ENCODE measurements at regions not wholly inside any gene's neighbourhood (a gene's known extent, or its start where the extent isn't known, plus 50 kb on each side); places are given as distances from the start of the nearest gene placed in this dataset.

DNA sequence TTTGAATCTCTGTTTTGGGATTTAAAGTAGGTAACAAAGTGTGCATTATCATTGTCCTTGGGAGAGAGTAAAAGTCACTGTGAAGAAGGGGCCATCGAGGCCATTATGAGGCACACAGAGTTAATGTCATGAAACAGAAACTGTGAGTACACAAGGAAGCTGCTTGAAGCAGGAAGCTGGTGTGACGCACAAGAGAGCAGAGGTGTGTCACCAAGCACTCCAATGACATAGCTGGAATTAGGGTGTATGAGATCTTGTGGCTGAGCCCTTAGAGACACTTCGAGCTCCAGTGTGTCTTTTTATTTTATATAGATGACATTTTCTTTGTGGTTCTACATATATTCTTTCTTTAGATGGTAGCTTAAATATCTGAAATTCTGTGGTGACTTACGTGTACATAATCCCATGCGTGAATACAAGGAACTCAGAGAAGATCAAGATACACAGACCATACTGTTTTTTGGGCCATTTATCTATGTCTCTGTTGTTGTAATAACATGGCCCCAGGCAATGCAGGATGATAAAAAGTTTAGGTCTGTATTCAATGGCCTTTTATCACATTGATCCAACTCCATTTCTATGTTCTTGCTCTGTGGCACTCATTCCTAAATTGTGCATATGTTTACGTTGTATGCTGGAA is 164.7 kb upstream of the FAM98A start:
- CTCF ChIA-PET (ENCODE audit: partially characterized antibody): no interaction called here
- Mint-ChIP-seq H3K4me1 (no peaks in the 10 kb centered on the region), H3K4me3 (no peak overlapping the region), H3K36me3 (no peaks in the 10 kb centered on the region), H3K27me3 (no peaks in the 10 kb centered on the region), H3K9me3 (peaks cover 0 to 7% (median 3%) of the 10 kb centered on the region in 8 donors), H3K27ac (no peak overlapping the region)
- no peak for DNase-seq
- H3K36me3 ChIP-seq (ENCODE audit: insufficient read depth, low read length): no peaks in the 10 kb centered on the region
- H3K4me1 ChIP-seq (ENCODE audit: insufficient read depth, low read length): no peaks in the 10 kb centered on the region
- no peak overlapping the region for H3K4me3 ChIP-seq (ENCODE audit: low read length in 2 of 2)
- POLR2A ChIA-PET (ENCODE audit: partially characterized antibody): no interaction called here
- intact Hi-C loops (cut with micrococcal nuclease): no loop called here
- no peaks in the 10 kb centered on the region for H3K9me3 ChIP-seq (ENCODE audit: control insufficient read depth in 1 of 2, low read length in 2 of 2)
- no peaks in the 10 kb centered on the region for H3K27me3 ChIP-seq (ENCODE audit: insufficient read depth, low read length)
- H3K27ac ChIP-seq (ENCODE audit: low read depth, low read length): no peak overlapping the region

DNA sequence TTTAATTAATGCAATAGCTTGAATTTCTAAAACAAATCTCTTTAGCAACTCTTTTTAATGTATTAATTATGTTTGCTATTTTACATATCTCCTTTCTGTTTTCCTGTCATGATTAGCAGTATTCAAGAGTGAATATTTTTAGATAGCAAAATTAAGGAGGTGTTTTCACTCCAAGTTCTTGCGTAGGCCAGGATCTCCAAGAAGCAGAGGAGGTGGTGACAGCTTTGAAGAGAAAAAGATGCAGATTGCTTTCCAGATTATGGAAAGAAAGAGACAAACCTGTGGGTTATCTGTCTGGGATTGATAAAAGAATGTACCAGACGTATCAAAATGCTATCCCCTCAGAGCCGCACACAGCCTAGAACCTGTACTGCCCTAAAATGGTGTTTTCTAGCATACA is 163.5 kb upstream of the FAM98A start:
- CTCF ChIA-PET (ENCODE audit: partially characterized antibody): no interaction called here
- no peaks in the 10 kb centered on the region for H3K27me3 Mint-ChIP-seq
- POLR2A ChIA-PET (ENCODE audit: partially characterized antibody): no interaction called here

DNA sequence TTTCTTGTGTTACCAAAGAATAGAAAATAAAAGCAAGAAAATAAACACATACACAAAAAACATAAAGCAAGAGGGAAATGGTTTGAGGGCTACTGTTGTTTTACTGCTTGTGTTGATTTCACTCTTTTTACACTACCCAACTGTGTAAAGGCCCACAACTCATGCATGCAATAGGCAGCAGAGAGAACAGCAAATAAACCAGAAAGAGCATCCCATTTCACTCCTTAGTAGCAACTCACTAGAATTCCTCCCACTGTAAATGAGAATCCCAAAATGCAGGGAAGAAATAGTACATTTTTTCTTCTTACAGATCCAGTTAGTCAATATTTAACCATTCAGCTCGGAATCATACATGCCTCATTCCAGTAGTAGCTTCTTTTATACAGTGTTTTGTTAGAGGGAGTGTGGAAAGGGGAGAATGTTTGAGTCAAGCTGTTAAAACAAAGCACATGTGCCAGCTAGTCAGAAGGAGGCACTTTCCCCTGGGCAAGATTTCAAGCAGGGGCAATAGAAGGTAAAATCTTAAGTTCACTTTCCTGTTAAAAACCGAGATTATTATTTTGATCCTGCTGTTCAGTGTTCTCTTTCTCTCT is 147.2 kb upstream of the FAM98A start:
- ChIA-PET POLR2A (ENCODE audit: partially characterized antibody) (no interaction called here), CTCF (ENCODE audit: partially characterized antibody) (no interaction called here)
- H3K27ac Mint-ChIP-seq: no peak overlapping the region
- no peaks in the 10 kb centered on the region for H3K27me3 ChIP-seq (ENCODE audit: insufficient read depth, low read length)
- H3K4me1 Mint-ChIP-seq: no peaks in the 10 kb centered on the region
- H3K4me3 ChIP-seq (ENCODE audit: low read length in 2 of 2): no peak overlapping the region
- no peaks in the 10 kb centered on the region for H3K4me1 ChIP-seq (ENCODE audit: insufficient read depth, low read length)
- H3K27me3 Mint-ChIP-seq: peaks cover 9 to 13% of the 10 kb centered on the region in 2 donors
- H3K27ac ChIP-seq (ENCODE audit: low read depth, low read length): no peak overlapping the region
- peaks cover 0 to 7% (median 4%) of the 10 kb centered on the region in 8 donors for H3K9me3 Mint-ChIP-seq
- H3K4me3 Mint-ChIP-seq: no peak overlapping the region
- intact Hi-C loops (cut with micrococcal nuclease): no loop called here
- H3K9me3 ChIP-seq (ENCODE audit: control insufficient read depth in 1 of 2, low read length in 2 of 2): no peaks in the 10 kb centered on the region
- DNase-seq: no peak
- H3K36me3 ChIP-seq (ENCODE audit: insufficient read depth, low read length): no peaks in the 10 kb centered on the region
- no peaks in the 10 kb centered on the region for H3K36me3 Mint-ChIP-seq

More for the DNA sequence above, 163.5 kb upstream of the FAM98A start:
- Histone ChIP-seq H3K4me1 (ENCODE audit: insufficient read depth, low read length) (no peaks in the 10 kb centered on the region), H3K27ac (ENCODE audit: low read depth, low read length) (no peak overlapping the region), H3K4me3 (ENCODE audit: low read length in 2 of 2) (no peak overlapping the region), H3K9me3 (ENCODE audit: control insufficient read depth in 1 of 2, low read length in 2 of 2) (no peaks in the 10 kb centered on the region), H3K36me3 (ENCODE audit: insufficient read depth, low read length) (no peaks in the 10 kb centered on the region), H3K27me3 (ENCODE audit: insufficient read depth, low read length) (no peaks in the 10 kb centered on the region)
- Mint-ChIP-seq H3K9me3 (peaks cover 0 to 7% (median 3%) of the 10 kb centered on the region in 8 donors), H3K4me1 (no peaks in the 10 kb centered on the region), H3K36me3 (no peaks in the 10 kb centered on the region), H3K4me3 (no peak overlapping the region), H3K27ac (no peak overlapping the region)
- DNase-seq: no peak
- intact Hi-C loops (cut with micrococcal nuclease): no loop called here

DNA sequence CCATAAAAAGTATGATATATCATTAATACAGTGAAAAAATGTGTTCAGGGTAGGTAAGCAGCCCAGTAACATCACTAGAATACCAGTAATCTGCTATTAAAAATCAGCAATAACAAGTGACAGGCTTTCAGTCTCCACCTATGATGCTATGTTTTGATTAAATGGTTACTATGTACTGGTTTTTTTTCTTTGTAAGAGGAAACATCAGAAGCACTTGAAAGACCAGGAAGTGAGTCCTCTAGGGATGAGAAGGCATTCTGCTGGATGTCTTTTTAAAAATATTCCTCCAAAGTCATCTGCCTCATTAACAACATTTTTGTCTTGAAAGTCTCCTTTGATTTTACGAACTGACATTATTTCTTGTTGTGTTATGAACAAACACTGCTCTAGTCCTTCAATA is 136.0 kb upstream of the FAM98A start:
- Mint-ChIP-seq H3K4me3 (no peak overlapping the region), H3K4me1 (no peaks in the 10 kb centered on the region)
- intact Hi-C loops (cut with micrococcal nuclease): no loop called here

DNA sequence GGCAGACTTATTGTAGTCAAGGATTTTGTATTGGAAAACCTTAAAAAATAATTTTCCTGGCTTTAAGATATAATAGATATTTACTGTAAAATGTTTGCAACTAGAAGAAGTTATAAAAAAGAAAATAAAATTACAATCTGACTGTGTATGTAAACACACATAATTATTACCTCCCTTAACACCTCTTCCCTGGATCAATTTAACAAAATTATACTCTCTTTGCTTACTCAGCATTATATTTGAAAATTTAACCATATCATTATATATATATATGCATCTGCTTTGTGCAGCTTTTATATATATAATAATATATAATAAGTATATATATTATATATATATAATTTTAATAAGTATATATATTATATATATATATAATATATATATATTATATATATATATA is 131.7 kb upstream of the FAM98A start:
- no peak overlapping the region for H3K27ac ChIP-seq (ENCODE audit: low read depth, low read length)
- intact Hi-C loops (cut with micrococcal nuclease): no loop called here
- no peak overlapping the region for H3K4me3 ChIP-seq (ENCODE audit: low read length in 2 of 2)
- H3K27ac Mint-ChIP-seq: no peak overlapping the region
- POLR2A ChIA-PET (ENCODE audit: partially characterized antibody): no interaction called here
- H3K9me3 Mint-ChIP-seq: peaks cover 0 to 4% (median 0%) of the 10 kb centered on the region in 8 donors
- H3K4me1 Mint-ChIP-seq: peaks cover 0 to 2% (median 0%) of the 10 kb centered on the region in 4 donors
- no peak for DNase-seq
- peaks cover 0 to 3% of the 10 kb centered on the region in 2 donors for H3K27me3 Mint-ChIP-seq
- H3K36me3 Mint-ChIP-seq: no peaks in the 10 kb centered on the region
- CTCF ChIA-PET (ENCODE audit: partially characterized antibody): no interaction called here
- H3K36me3 ChIP-seq (ENCODE audit: insufficient read depth, low read length): no peaks in the 10 kb centered on the region
- H3K4me1 ChIP-seq (ENCODE audit: insufficient read depth, low read length): no peaks in the 10 kb centered on the region
- H3K9me3 ChIP-seq (ENCODE audit: control insufficient read depth in 1 of 2, low read length in 2 of 2): no peaks in the 10 kb centered on the region
- no peaks in the 10 kb centered on the region for H3K27me3 ChIP-seq (ENCODE audit: insufficient read depth, low read length)
- H3K4me3 Mint-ChIP-seq: no peak overlapping the region

More for the DNA sequence above, 136.0 kb upstream of the FAM98A start:
- Mint-ChIP-seq H3K9me3 (no peaks in the 10 kb centered on the region), H3K36me3 (no peaks in the 10 kb centered on the region), H3K27me3 (no peaks in the 10 kb centered on the region), H3K27ac (no peak overlapping the region)
- POLR2A ChIA-PET (ENCODE audit: partially characterized antibody): no interaction called here
- Histone ChIP-seq H3K9me3 (ENCODE audit: control insufficient read depth in 1 of 2, low read length in 2 of 2) (no peaks in the 10 kb centered on the region), H3K36me3 (ENCODE audit: insufficient read depth, low read length) (no peaks in the 10 kb centered on the region), H3K27me3 (ENCODE audit: insufficient read depth, low read length) (no peaks in the 10 kb centered on the region), H3K4me1 (ENCODE audit: insufficient read depth, low read length) (no peaks in the 10 kb centered on the region), H3K27ac (ENCODE audit: low read depth, low read length) (no peak overlapping the region), H3K4me3 (ENCODE audit: low read length in 2 of 2) (no peak overlapping the region)
- DNase-seq: no peak
- CTCF ChIA-PET (ENCODE audit: partially characterized antibody): no interaction called here

DNA sequence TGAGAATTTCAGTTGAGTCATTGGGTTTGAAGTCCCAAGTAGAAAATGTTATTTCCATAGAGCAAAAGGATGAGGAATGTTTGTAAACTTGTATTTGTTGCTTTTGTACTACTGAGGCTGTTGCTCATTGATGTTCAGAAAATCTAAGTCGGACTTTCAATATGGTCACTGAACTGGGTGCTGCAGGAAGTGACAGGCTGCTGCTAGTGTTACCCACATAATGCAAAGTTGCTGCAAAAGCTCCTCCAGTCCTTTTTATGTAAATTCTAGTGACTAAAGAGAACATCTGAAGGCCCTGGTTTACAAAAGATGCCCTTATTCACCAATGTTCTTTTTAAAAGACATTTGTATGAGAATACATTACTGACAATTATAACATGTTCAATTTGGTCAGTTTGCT is 131.1 kb upstream of the FAM98A start:
- Histone ChIP-seq H3K9me3 (ENCODE audit: control insufficient read depth in 1 of 2, low read length in 2 of 2) (no peaks in the 10 kb centered on the region), H3K27me3 (ENCODE audit: insufficient read depth, low read length) (no peaks in the 10 kb centered on the region), H3K4me1 (ENCODE audit: insufficient read depth, low read length) (no peaks in the 10 kb centered on the region), H3K27ac (ENCODE audit: low read depth, low read length) (no peak overlapping the region), H3K36me3 (ENCODE audit: insufficient read depth, low read length) (no peaks in the 10 kb centered on the region), H3K4me3 (ENCODE audit: low read length in 2 of 2) (no peak overlapping the region)
- peaks cover 0 to 4% (median 0%) of the 10 kb centered on the region in 8 donors for H3K9me3 Mint-ChIP-seq
- intact Hi-C loops (cut with micrococcal nuclease): no loop called here
- DNase-seq: no peak
- peaks cover 0 to 2% (median 0%) of the 10 kb centered on the region in 4 donors for H3K4me1 Mint-ChIP-seq
- H3K4me3 Mint-ChIP-seq: no peak overlapping the region
- peaks cover 0 to 3% of the 10 kb centered on the region in 2 donors for H3K27me3 Mint-ChIP-seq
- ChIA-PET POLR2A (ENCODE audit: partially characterized antibody) (no interaction called here), CTCF (ENCODE audit: partially characterized antibody) (no interaction called here)
- H3K27ac Mint-ChIP-seq: no peak overlapping the region
- no peaks in the 10 kb centered on the region for H3K36me3 Mint-ChIP-seq

DNA sequence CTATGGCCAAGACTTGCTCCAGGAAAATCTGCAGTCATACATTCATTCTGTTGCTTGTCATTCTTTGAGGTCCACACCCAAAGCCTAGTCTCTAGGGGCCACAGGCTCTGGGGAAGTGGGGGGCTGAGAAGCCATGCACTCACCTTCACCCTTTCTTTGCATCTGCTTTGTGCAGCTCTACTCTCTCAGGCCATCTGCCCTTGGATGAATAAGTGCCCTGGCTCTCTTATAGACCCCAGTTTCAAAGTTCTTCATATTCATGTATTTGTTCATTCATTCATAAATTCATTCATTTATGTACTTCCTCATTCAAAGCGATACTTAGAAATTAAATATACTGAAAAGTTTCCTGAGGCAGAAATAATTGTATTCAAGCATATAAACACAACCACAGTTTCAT is 130.3 kb upstream of the FAM98A start:
- Histone ChIP-seq H3K36me3 (ENCODE audit: insufficient read depth, low read length) (no peaks in the 10 kb centered on the region), H3K4me1 (ENCODE audit: insufficient read depth, low read length) (no peaks in the 10 kb centered on the region), H3K27me3 (ENCODE audit: insufficient read depth, low read length) (no peaks in the 10 kb centered on the region), H3K9me3 (ENCODE audit: control insufficient read depth in 1 of 2, low read length in 2 of 2) (no peaks in the 10 kb centered on the region), H3K4me3 (ENCODE audit: low read length in 2 of 2) (no peak overlapping the region), H3K27ac (ENCODE audit: low read depth, low read length) (no peak overlapping the region)
- Mint-ChIP-seq H3K4me3 (no peak overlapping the region), H3K9me3 (peaks cover 0 to 4% (median 0%) of the 10 kb centered on the region in 8 donors), H3K4me1 (peaks cover 0 to 2% (median 0%) of the 10 kb centered on the region in 4 donors), H3K27me3 (peaks cover 0 to 3% of the 10 kb centered on the region in 2 donors), H3K36me3 (no peaks in the 10 kb centered on the region), H3K27ac (no peak overlapping the region)
- intact Hi-C loops (cut with micrococcal nuclease): no loop called here
- no peak for DNase-seq
- CTCF ChIA-PET (ENCODE audit: partially characterized antibody): no interaction called here
- POLR2A ChIA-PET (ENCODE audit: partially characterized antibody): no interaction called here

Measured in CD4-positive, alpha-beta memory T cell (primary cell).